ENCODE measurements at regions not wholly inside any gene's neighbourhood (a gene's known extent, or its start where the extent isn't known, plus 50 kb on each side); places are given as distances from the start of the nearest gene placed in this dataset.

DNA sequence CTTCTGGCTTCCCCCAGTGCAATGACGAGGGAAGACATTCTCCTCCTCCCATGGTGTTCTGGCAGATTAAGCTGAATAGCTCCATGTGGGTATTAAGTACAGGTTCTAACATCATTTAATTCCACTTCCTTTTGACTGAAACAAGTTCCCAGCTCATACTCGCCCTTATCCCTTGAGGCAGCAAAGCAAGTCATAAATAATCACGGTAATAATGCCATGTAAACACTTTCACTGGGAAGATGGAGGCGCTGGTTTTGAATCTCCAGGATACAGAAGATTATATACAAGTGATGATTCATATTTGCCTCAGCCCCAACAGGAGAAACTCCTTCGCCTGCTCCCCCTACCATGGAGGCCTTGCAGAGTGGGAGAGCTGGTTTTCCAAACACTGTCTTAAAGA lies 141.3 kb downstream of the PXDC1 start:
- TF ChIP-seq, protein P1, sequence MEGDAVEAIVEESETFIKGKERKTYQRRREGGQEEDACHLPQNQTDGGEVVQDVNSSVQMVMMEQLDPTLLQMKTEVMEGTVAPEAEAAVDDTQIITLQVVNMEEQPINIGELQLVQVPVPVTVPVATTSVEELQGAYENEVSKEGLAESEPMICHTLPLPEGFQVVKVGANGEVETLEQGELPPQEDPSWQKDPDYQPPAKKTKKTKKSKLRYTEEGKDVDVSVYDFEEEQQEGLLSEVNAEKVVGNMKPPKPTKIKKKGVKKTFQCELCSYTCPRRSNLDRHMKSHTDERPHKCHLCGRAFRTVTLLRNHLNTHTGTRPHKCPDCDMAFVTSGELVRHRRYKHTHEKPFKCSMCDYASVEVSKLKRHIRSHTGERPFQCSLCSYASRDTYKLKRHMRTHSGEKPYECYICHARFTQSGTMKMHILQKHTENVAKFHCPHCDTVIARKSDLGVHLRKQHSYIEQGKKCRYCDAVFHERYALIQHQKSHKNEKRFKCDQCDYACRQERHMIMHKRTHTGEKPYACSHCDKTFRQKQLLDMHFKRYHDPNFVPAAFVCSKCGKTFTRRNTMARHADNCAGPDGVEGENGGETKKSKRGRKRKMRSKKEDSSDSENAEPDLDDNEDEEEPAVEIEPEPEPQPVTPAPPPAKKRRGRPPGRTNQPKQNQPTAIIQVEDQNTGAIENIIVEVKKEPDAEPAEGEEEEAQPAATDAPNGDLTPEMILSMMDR (IDR thresholded peaks at IDR 0.05; ENCODE audit: low read length), result no peak
- no peak for TF ChIP-seq EZH2 (optimal IDR thresholded peaks at IDR 0.05; ENCODE audit: low read depth, low read length)
